GM12892 (cell line): ENCODE measurements at regions not wholly inside any gene's neighbourhood (a gene's known extent, or its start where the extent isn't known, plus 50 kb on each side); places are given as distances from the start of the nearest gene placed in this dataset.
"Not testable (repeated sequence)": the region's sequence is repeated elsewhere in the genome, so short reads cannot be mapped to it uniquely, and the experiment has no call there.

Experiments used
- DNase-seq: peaks from one replicate; pipeline ENCODE4 v3.0.0; 2011; ENCODE audit not compliant: insufficient read length
- FAIRE-seq: peaks from 2 replicates; lab custom pipeline; 2011; peaks lifted over from hg19 to GRCh38; lab: Jason Lieb, UNC
- POLR2A ChIP-seq: IDR thresholded peaks from 2 replicates; pipeline ENCODE4 v1.6.1; 2011; ENCODE audit warnings: low read depth, low read length, control low read depth
- POLR2AphosphoS5 ChIP-seq: IDR thresholded peaks from 2 replicates; pipeline ENCODE4 v1.6.1; 2011; ENCODE audit warnings: low read depth, low read length, control low read depth
- TAF1 ChIP-seq: IDR thresholded peaks from 2 replicates; pipeline ENCODE4 v1.6.1; 2011; ENCODE audit warnings: low read depth, mild to moderate bottlenecking, control low read depth, low read length, borderline replicate concordance

- TF ChIP-seq TAF1: no peak
- TF ChIP-seq POLR2AphosphoS5: no peak
- TF ChIP-seq POLR2A: no peak
- no peak for FAIRE-seq
- no peak for DNase-seq
Observed at GRCh38 chr17:72463287-72464102, 342.7 kb downstream of the SOX9 start.

- DNase-seq, FAIRE-seq: not testable (repeated sequence)
Observed at GRCh38 chr17:72464221-72464620, 343.4 kb downstream of the SOX9 start.

- no peak for FAIRE-seq
- DNase-seq: no peak
- TF ChIP-seq POLR2A: no peak
- TF ChIP-seq TAF1: no peak
- peak; percentile 58; the same call in 1 of the 2 replicates for TF ChIP-seq POLR2AphosphoS5
Observed at GRCh38 chr17:72465191-72466024, 344.6 kb downstream of the SOX9 start.

- TF ChIP-seq POLR2AphosphoS5 (no peak), TAF1 (no peak), POLR2A (no peak)
- peak; percentile 38 for FAIRE-seq
Observed at GRCh38 chr17:72466199-72466598, 345.4 kb downstream of the SOX9 start.

GRCh38 chr17:72466606-72467005 is 345.8 kb downstream of the SOX9 start:
- DNase-seq (no peak), FAIRE-seq (no peak)
- no peak for TF ChIP-seq TAF1
- no peak for TF ChIP-seq POLR2A
- TF ChIP-seq POLR2AphosphoS5: no peak

More at GRCh38 chr17:72466199-72466598, 345.4 kb downstream of the SOX9 start:
- DNase-seq: no peak

GRCh38 chr17:72467841-72468653 is 347.2 kb downstream of the SOX9 start:
- no peak for FAIRE-seq
- DNase-seq: no peak
- no peak for TF ChIP-seq TAF1
- no peak for TF ChIP-seq POLR2AphosphoS5
- no peak for TF ChIP-seq POLR2A

- no peak for TF ChIP-seq POLR2A
- TF ChIP-seq POLR2AphosphoS5: no peak
- DNase-seq (no peak), FAIRE-seq (no peak)
Observed at GRCh38 chr17:72468841-72469240, 348.0 kb downstream of the SOX9 start.

GRCh38 chr17:72470121-72470705 is 349.4 kb downstream of the SOX9 start:
- FAIRE-seq: no peak

GRCh38 chr17:72470734-72471133 is 349.9 kb downstream of the SOX9 start:
- no peak for DNase-seq
- FAIRE-seq: no peak
- no peak for TF ChIP-seq TAF1
- TF ChIP-seq POLR2AphosphoS5: no peak
- TF ChIP-seq POLR2A: no peak

More at GRCh38 chr17:72470121-72470705, 349.4 kb downstream of the SOX9 start:
- no peak for TF ChIP-seq POLR2AphosphoS5
- TF ChIP-seq TAF1: no peak
- no peak for TF ChIP-seq POLR2A
- DNase-seq: no peak

- FAIRE-seq (no peak), DNase-seq (no peak)
- TF ChIP-seq POLR2A: no peak
- no peak for TF ChIP-seq TAF1
- no peak for TF ChIP-seq POLR2AphosphoS5
Observed at GRCh38 chr17:72471296-72471695, 350.5 kb downstream of the SOX9 start.

GRCh38 chr17:72472106-72472505 is 351.3 kb downstream of the SOX9 start:
- FAIRE-seq (no peak), DNase-seq (no peak)
- TF ChIP-seq POLR2A (no peak), TAF1 (no peak), POLR2AphosphoS5 (no peak)

GRCh38 chr17:72472853-72473390 is 352.1 kb downstream of the SOX9 start:
- not testable (repeated sequence) for FAIRE-seq, DNase-seq
